Bronchial epithelial cell (primary cell): ENCODE measurements at regions not wholly inside any gene's neighbourhood (a gene's known extent, or its start where the extent isn't known, plus 50 kb on each side); places are given as distances from the start of the nearest gene placed in this dataset.

Experiments used
- DNase-seq: peaks from one replicate; pipeline ENCODE4 v3.0.0-alpha.2; 2010; ENCODE audit warnings: low read depth
- FAIRE-seq: peaks from 2 replicates; lab custom pipeline; 2011; peaks lifted over from hg19 to GRCh38; lab: Jason Lieb, UNC
- H3K27me3 ChIP-seq: 2 replicates; pipeline ENCODE4 v1.5.1; 2011; ENCODE audit warnings: low read length; ENCODE audit not compliant: control insufficient read depth, insufficient read depth
- H3K36me3 ChIP-seq: 2 replicates; pipeline ENCODE4 v1.5.1; 2011; ENCODE audit warnings: low read length; ENCODE audit not compliant: control insufficient read depth, insufficient read depth
- H3K4me3 ChIP-seq: 2 replicates; pipeline ENCODE4 v1.5.1; 2011; ENCODE audit warnings: mild to moderate bottlenecking, low read depth, low read length, control low read depth
- CTCF ChIP-seq: IDR thresholded peaks from 2 replicates; pipeline ENCODE4 v1.5.1; 2011; ENCODE audit warnings: mild to moderate bottlenecking, moderate library complexity, low read length, control low read depth, inconsistent platforms; ENCODE audit not compliant: insufficient read depth, severe bottlenecking

- FAIRE-seq, result no peak
- no peak for DNase-seq
- no peaks in the 10 kb centered on the region for H3K36me3 ChIP-seq
- H3K4me3 ChIP-seq, result no peak overlapping the region
- TF ChIP-seq CTCF, result no peak
- H3K27me3 ChIP-seq, result no peaks in the 10 kb centered on the region
These were observed 620.4 kb downstream of the SLC16A7 start for GRCh38 chr12:60216226-60216625.

DNA sequence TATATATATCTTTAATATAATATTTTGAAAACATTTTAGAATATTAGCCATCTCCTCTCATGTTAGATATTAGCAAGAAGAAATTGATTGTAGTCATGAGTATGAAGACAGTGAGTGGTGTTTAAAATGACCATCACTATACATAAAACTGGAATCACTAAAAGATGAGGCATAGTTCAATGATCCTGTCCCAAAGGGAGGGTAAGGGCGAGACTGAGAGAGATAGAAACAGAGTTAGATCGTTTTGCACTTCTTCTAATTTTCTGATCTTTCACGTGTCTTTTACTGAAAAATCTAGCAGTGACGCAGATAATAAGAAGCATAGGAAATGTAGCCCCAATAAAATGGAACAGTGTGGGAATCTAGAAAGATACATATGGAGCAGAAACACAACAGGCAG, 627.4 kb downstream of the SLC16A7 start:
- no peaks in the 10 kb centered on the region for H3K36me3 ChIP-seq
- DNase-seq, result no peak
- no peak for FAIRE-seq
- no peak for TF ChIP-seq CTCF
- H3K27me3 ChIP-seq, result no peaks in the 10 kb centered on the region
- H3K4me3 ChIP-seq, result no peak overlapping the region

- no peak overlapping the region for H3K4me3 ChIP-seq
- H3K36me3 ChIP-seq, result no peaks in the 10 kb centered on the region
- TF ChIP-seq CTCF, result no peak
- DNase-seq (no peak), FAIRE-seq (no peak)
- no peaks in the 10 kb centered on the region for H3K27me3 ChIP-seq
These were observed 629.6 kb downstream of the SLC16A7 start for GRCh38 chr12:60225216-60226000.

DNA sequence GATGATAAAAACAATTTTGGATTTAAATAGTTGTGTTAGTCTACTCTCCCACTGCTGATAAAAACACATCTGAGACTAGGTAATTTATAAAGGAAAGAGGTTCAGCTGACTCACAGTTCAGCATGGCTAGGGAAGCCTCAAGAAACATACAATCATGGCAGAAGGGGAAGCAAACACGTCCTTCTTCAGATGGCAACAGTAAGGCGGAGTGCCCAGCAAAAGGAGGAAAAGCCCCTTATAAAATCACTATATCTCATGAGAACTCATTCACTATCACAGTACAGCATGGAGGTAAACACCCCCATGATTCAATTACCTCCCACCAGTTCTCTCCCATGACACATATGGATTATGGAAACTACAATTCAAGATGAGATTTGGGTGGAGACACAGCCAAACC, 632.1 kb downstream of the SLC16A7 start:
- TF ChIP-seq CTCF, result no peak
- DNase-seq (no peak), FAIRE-seq (no peak)
- Histone ChIP-seq H3K27me3 (no peaks in the 10 kb centered on the region), H3K4me3 (no peak overlapping the region), H3K36me3 (no peaks in the 10 kb centered on the region)

DNA sequence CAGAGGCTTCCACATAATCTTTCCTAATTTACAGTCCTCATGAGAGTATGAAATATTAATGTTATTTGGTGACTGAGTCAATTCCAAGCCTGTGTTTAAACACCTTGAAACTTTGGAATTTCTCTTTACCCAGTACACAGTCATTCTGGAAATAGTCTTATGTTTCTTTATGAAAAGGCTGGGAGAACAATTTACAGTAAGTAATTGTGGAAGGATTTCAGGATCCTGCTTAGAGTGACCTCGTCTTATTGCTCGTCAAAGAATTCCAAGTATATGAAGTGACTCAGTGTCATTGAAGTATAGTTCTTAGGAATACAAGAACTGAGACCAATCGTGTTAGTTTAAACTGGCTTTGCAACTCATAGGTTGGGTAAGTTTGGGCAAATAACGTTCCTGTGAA, 634.2 kb downstream of the SLC16A7 start:
- H3K36me3 ChIP-seq, result no peaks in the 10 kb centered on the region
- no peak for TF ChIP-seq CTCF
- FAIRE-seq (no peak), DNase-seq (peak; percentile 23)
- H3K27me3 ChIP-seq, result no peaks in the 10 kb centered on the region
- H3K4me3 ChIP-seq, result no peak overlapping the region

DNA sequence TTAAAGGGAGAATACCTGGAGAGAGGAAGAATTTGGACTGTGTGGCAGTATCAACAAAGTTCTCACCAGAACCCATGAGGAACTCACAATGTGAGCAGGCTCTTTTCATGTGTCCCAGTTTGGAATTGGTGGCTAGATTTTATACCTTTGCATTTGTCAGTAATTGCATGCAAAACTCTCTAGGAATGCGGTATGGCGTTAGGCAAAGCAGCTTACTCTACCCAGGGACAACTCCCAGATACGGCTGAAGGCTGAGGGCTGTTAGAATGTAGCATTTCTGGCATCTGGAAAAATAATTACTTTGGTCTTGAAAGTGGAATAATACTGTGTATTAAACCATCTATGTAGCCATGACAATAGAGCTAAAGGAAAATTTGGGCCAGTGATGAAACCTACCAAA, 635.5 kb downstream of the SLC16A7 start:
- FAIRE-seq (no peak), DNase-seq (no peak)
- Histone ChIP-seq H3K27me3 (no peaks in the 10 kb centered on the region), H3K4me3 (no peak overlapping the region), H3K36me3 (no peaks in the 10 kb centered on the region)
- TF ChIP-seq CTCF, result no peak
